Mucosa of gallbladder (tissue), 1 donor: ENCODE measurements at regions not wholly inside any gene's neighbourhood (a gene's known extent, or its start where the extent isn't known, plus 50 kb on each side); places are given as distances from the start of the nearest gene placed in this dataset.
A peak's percentile ranks its signal among the peaks of the same experiment; 100 is the strongest.
"Not testable (repeated sequence)": the region's sequence is repeated elsewhere in the genome, so short reads cannot be mapped to it uniquely, and the experiment has no call there.

Experiments used
- DNase-seq: peaks from one replicate; pipeline ENCODE4 v3.0.0-alpha.2; 2020; ENCODE audit warnings: low spot score
- donor health status: DM: no; HTN: no; CAD: no.

- DNase-seq: no peak
Observed at GRCh38 chr12:85425926-85426325, 145.9 kb downstream of the ALX1 start.

- not testable (repeated sequence) for DNase-seq
Observed at GRCh38 chr12:85433148-85433547, 153.1 kb downstream of the ALX1 start.

- no peak for DNase-seq
Observed at GRCh38 chr12:85440271-85440670, 160.3 kb downstream of the ALX1 start.

GRCh38 chr12:85441025-85441424 is 161.0 kb downstream of the ALX1 start:
- no peak for DNase-seq

DNA sequence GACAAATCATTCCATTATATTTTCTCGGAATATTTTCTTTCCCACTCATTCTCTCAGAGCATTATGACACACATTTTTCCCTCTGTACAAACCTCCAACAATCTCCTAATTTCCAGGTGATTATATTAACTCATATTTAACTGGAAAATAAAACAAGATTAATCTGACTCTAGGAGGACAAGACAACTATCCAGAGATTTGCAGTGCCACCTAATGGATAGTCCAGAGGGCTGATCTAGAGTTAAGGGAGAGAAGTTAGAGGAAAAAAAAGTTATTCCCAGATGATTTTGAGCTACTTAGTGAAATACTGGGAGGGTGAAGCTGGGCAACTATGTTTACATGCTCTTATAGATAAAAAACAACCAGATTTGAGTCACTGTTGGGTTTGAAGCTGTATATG is 161.7 kb downstream of the ALX1 start:
- DNase-seq: no peak

- DNase-seq: no peak
Observed at GRCh38 chr12:85445060-85445938, 165.3 kb downstream of the ALX1 start.

DNA sequence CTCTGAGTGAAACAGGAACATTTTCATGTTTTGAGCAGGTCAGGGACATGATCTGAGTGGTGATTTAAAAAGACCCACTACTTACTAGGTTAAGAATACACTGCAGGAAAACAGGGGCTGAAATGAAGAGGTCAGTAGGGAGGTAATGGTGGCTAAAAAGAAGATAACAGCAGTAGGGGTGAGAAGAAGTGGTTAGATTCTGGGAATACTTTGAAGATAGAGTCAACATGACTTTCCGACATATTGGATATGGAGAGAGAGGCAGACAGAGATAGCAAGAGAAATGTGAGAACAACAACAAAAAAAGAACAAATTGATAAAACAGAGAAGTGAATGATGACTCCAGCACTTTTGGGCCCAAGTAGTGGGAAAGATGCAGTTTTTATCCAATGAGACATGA is 168.0 kb downstream of the ALX1 start:
- no peak for DNase-seq

GRCh38 chr12:85448548-85449139 is 168.6 kb downstream of the ALX1 start:
- no peak for DNase-seq

- DNase-seq: no peak
Observed at GRCh38 chr12:85457016-85457415, 177.0 kb downstream of the ALX1 start.

GRCh38 chr12:85461127-85461526 is 181.1 kb downstream of the ALX1 start:
- no peak for DNase-seq

GRCh38 chr12:85462888-85463287 is 182.9 kb downstream of the ALX1 start:
- no peak for DNase-seq

DNA sequence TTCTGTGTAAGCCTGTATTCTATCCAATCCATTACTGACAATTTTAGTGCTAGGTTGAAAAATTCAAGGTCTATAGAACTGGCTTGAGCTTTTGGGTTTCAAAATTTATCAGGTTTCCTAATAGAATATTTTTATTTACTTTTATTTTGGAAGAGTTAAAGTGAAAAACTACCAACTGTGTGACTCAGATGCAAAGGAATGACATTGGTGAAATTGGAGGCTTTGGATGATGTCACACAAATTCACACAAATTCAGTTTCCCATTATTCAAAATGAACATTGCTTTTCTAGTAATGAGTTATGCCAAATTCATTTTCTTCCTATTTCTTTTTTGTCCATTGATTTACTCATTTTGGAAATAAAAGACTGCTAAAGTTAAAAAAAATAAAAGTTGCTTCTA is 186.9 kb downstream of the ALX1 start:
- no peak for DNase-seq

DNA sequence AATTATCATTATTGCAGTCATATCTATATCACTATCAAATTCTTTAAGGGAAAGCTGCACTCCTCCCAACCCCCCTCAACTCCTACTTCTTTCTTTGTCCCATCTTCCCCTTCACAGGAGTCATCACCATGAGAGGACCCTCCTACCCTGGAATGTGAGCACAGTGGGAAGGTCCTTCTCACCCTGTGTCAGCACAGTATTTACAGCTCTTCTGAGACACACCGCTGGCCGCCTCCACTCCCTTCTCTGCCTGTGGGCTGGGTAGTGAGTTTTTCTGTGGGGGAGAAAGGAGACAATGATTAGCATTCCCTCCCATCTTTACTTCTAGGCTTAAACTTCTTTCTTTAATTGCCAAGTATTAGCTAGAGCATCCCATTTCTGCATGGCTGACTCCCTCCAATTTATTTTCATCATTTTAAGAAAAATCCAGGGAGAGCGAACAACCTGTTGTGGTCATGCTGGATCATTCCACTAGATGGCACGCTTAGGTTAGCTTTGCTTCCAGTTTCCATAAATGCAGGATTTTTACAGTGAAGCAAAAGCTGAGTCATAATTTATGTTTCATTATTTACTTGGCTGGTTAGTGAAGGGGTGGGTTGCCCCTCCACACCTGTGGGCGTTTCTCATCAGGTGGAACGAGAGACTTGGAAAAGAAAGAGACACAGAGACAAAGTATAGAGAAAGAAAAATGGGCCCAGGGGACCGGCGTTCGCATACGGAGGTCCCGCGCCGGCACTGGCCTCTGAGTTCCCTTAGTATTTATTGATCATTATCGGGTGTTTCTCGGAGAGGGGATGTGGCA is 188.5 kb downstream of the ALX1 start:
- peak; percentile 35 for DNase-seq

- DNase-seq: not testable (repeated sequence)
Observed at GRCh38 chr12:85469158-85470086, 189.4 kb downstream of the ALX1 start.

DNA sequence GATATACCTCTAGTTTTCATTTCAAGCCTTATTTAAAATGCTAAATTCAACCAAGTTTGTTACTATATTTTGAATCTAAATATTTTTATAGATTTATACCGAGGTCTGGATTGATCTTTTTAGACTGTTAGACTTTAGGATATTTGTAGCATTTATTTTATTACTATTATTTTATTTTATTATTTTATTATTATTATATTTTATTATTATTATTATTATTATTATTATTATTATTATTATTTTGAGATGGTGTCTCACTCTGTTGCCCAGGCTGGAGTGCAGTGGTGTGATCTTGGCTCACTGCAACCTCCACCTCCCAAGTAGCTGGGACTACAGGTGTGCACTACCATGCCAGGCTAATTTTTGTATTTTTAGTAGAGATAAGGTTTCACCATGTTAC is 195.3 kb downstream of the ALX1 start:
- DNase-seq: not testable (repeated sequence)

DNA sequence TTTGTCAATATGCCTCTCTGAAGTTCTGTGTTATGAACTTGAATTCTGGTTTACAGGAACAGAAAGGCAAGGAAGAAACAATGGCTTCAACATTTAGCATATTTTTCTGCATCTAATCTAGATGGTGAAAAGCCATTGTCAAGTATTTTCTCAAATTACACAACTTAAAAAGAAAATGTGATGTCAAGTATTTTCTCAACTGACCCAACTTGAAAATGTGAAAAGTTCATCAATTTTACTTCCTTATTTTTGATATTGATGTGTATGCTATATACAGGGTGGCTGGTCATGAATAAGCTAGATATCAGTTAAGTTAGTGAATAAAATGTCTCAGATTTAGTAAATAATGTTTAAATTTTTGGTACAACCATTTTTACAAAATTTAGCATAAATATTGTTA is 196.7 kb downstream of the ALX1 start:
- DNase-seq: no peak

DNA sequence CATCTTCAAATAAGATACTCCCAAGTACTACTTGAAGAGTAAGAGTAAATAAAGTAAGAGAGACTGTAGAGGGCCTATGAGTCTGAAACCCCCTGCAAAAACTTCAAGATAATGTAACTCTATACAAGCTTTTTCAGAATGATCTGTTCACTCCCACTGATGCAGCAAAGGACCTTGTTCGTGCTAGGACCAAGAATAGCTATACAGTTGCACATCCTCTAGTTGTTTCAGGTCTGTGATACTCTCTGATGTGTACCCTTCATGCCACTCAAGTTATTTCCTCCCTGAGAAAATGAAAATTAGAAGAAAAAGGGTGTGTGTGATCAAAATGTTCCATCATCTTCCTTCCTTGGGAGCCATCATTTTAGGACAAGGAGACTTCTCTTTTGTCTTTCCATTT is 204.4 kb downstream of the ALX1 start:
- DNase-seq: no peak

DNA sequence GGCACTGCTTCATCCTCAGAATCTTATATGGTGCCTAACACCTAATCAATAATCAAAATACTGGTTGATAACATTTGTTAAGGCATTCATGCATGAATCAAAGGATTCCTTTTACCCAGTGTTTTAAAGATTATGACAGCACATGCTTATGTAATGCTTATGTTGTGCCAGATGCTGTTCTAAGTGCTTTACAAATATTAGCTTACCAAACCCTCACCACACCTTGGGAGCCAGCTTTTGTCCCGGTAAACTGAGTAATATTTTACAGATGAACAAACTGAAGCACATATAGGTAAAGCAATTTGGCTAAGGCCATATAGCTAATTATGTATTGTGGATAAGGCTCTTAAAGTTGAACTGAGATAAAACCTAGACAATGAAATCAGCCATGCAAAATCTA is 209.2 kb downstream of the ALX1 start:
- DNase-seq: no peak

- DNase-seq: no peak
Observed at GRCh38 chr12:85504164-85504563, 224.1 kb downstream of the ALX1 start.

- no peak for DNase-seq
Observed at GRCh38 chr12:85504624-85505023, 224.6 kb downstream of the ALX1 start.

- no peak for DNase-seq
Observed at GRCh38 chr12:85507456-85507855, 227.4 kb downstream of the ALX1 start.
